PFSK-1 (cell line): ENCODE measurements at regions not wholly inside any gene's neighbourhood (a gene's known extent, or its start where the extent isn't known, plus 50 kb on each side); places are given as distances from the start of the nearest gene placed in this dataset.

Experiments
- FOXP2 ChIP-seq: optimal IDR thresholded peaks from 2 replicates; pipeline ENCODE3; 2011; ENCODE audit warnings: borderline replicate concordance, control low read depth, inconsistent platforms; ENCODE audit not compliant: insufficient read depth; ENCODE audit errors: extremely low read length, extremely low read depth
- POLR2AphosphoS5 ChIP-seq: IDR thresholded peaks from 2 replicates; pipeline ENCODE4 v1.6.1; 2012; ENCODE audit warnings: low read depth, mild to moderate bottlenecking, control low read depth, low read length, moderate library complexity
- SIN3A ChIP-seq: IDR thresholded peaks from 2 replicates; pipeline ENCODE4 v1.6.1; 2012; ENCODE audit warnings: mild to moderate bottlenecking, low read length, moderate library complexity, borderline replicate concordance; ENCODE audit not compliant: insufficient read depth
- TAF1 ChIP-seq: IDR thresholded peaks from 2 replicates; pipeline ENCODE4 v1.6.1; 2012; ENCODE audit warnings: low read length, control low read depth, borderline replicate concordance; ENCODE audit not compliant: insufficient read depth
- TF ChIP-seq, protein P1 (sequence below), 2 experiments: IDR thresholded peaks; 2 replicates each; pipeline versions ENCODE4 v1.6.1 to v1.8.0; 2011 to 2012; ENCODE audit warnings: low read depth in 2 of 2, low read length in 2 of 2, control low read depth in 1 of 2, inconsistent platforms in 1 of 2, mild to moderate bottlenecking in 1 of 2, moderate library complexity in 1 of 2; ENCODE audit not compliant: insufficient read depth in 1 of 2

DNA sequence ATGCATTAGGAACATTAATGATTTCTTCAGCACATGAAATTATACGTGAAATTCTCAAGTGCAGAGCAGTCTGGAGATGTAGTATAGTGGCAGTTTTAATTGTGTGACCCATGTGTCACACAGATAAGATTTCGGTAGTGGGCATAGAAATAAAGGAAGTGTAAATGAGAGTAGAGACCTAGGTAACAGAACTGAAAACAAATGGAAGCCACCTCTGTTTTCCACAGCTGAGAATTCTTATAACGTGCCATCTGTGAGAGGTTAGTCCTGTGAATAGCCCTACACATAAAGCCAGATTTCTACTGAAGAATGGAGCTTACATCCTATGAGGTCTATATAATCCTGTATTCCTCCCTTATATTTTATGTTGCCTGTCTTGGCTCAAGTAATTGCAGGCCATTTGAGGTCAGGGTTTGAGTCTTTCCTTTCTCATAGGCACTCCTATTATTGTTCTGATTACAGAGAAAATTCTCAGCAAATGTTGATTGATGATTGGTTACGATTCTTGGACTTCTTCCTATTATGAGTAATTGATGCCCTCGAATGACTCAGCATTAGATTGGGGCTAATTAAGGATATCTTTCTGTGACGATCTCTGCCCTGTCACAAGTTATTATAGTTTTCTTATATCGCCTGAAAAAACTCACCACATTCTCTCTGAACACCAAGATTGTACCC is 258.2 kb downstream of the KIF20B start:
- TF ChIP-seq FOXP2 (no peak), POLR2AphosphoS5 (no peak), TAF1 (no peak), SIN3A (no peak)
- TF ChIP-seq, protein P1, sequence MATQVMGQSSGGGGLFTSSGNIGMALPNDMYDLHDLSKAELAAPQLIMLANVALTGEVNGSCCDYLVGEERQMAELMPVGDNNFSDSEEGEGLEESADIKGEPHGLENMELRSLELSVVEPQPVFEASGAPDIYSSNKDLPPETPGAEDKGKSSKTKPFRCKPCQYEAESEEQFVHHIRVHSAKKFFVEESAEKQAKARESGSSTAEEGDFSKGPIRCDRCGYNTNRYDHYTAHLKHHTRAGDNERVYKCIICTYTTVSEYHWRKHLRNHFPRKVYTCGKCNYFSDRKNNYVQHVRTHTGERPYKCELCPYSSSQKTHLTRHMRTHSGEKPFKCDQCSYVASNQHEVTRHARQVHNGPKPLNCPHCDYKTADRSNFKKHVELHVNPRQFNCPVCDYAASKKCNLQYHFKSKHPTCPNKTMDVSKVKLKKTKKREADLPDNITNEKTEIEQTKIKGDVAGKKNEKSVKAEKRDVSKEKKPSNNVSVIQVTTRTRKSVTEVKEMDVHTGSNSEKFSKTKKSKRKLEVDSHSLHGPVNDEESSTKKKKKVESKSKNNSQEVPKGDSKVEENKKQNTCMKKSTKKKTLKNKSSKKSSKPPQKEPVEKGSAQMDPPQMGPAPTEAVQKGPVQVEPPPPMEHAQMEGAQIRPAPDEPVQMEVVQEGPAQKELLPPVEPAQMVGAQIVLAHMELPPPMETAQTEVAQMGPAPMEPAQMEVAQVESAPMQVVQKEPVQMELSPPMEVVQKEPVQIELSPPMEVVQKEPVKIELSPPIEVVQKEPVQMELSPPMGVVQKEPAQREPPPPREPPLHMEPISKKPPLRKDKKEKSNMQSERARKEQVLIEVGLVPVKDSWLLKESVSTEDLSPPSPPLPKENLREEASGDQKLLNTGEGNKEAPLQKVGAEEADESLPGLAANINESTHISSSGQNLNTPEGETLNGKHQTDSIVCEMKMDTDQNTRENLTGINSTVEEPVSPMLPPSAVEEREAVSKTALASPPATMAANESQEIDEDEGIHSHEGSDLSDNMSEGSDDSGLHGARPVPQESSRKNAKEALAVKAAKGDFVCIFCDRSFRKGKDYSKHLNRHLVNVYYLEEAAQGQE (IDR thresholded peaks at IDR 0.05; ENCODE audit: insufficient read depth in 1 of 2, low read depth in 2 of 2, low read length in 2 of 2): no peak

DNA sequence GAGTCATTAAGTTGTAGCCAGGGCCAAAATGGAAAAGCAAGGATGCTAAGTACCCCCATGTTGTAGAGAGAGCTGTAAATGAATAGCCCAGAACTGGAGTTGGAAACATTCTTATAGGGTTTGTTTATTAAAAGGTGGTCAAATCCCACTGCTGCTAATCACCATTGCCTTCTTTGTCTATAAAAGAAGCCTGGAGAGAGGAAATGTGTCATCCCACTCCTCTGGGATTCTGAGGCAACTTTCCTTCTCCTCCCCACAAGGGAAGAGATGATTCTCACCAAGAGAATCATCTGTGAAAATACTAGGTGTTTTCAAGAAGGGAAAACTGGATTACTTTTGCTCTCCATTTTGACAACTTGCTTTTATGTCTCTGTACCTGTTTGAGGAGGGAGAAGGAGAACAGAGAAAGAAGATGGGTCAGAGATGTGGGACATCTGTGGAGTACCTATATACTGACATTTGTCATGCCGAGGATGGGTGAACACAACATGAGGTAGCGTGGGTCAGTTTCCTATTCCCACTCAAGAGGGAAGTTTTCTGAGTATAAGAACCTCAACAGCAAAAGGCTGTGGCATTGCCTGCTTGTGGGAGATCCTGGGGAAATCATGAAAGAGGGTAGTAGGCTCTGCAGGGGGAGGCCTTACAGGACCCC is 262.2 kb downstream of the KIF20B start:
- TF ChIP-seq POLR2AphosphoS5 (no peak), TAF1 (no peak), FOXP2 (no peak), SIN3A (no peak)
- TF ChIP-seq, protein P1 (IDR thresholded peaks at IDR 0.05; ENCODE audit: insufficient read depth in 1 of 2, low read depth in 2 of 2, low read length in 2 of 2): no peak

DNA sequence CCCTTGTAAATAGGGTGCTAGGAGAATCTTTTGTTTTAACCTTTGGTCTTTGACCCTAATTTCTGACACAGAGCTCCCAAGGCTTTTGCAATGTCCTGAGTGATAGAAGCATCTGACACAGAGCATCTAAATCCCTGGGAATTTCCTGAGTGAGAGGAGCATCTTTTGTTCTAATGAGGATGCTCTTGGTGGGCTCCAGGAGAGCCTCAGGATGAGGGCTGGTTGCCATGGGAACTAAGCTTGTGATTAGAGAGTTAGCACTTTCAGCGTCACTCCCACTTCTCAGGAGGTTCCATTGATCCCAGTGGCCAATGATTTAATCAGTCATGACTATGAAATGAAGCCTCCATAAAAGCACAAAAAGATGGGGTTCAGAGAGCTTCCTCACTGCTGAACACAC is 264.8 kb downstream of the KIF20B start:
- TF ChIP-seq POLR2AphosphoS5 (no peak), TAF1 (no peak), FOXP2 (no peak)
- TF ChIP-seq, protein P1 (IDR thresholded peaks at IDR 0.05; ENCODE audit: insufficient read depth in 1 of 2, low read depth in 2 of 2, low read length in 2 of 2): no peak

DNA sequence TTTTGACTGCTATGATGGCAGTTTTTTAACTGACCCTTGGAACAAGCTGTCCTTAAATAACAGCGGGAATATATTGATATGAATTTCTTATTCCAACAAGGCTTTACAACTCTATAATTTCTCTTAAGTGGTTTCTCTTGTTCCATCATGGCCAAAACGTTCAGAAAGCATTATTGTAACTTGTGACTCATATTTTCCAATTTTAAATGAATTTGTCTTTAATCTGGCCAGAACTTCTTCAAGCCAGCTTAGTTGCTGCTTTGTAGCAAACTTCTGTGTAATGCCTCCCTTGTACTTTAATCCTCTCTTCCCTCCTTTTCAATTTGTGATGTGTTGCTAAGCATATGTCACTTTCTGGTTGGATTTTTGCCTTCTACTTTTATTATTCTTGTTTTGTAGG is 271.9 kb downstream of the KIF20B start:
- TF ChIP-seq, protein P1 (IDR thresholded peaks at IDR 0.05; ENCODE audit: insufficient read depth in 1 of 2, low read depth in 2 of 2, low read length in 2 of 2): no peak
- TF ChIP-seq POLR2AphosphoS5 (no peak), FOXP2 (no peak), TAF1 (no peak), SIN3A (no peak)

DNA sequence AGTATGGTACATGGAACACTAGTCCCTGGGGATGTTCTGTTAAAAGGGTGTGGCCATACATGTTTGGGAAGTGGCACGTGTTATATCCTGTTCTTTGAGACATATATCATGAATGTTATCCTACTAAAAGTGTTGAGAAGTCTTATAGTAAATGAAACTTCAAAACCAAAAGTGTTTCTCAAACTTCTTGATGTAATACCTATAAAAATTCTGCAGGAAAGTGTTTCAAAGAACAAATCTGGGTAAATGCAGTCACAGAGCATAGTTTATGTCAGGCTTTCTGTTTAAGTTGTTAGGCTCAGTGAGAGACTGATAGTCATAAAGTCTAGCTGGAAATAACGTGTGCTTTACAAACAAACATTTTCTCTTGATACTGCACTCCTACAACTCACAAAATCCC is 273.7 kb downstream of the KIF20B start:
- TF ChIP-seq TAF1 (no peak), POLR2AphosphoS5 (no peak), SIN3A (no peak)
